ENCODE measurements at regions not wholly inside any gene's neighbourhood (a gene's known extent, or its start where the extent isn't known, plus 50 kb on each side); places are given as distances from the start of the nearest gene placed in this dataset.

GRCh38 chr6:114467931-114468330, 125.1 kb upstream of the HS3ST5 start:
- no peak for TF ChIP-seq POLR2A (IDR thresholded peaks at IDR 0.05; ENCODE audit: insufficient read depth in 1 of 2, low read depth in 2 of 2, low read length in 2 of 2)
- TF ChIP-seq SMC3 (IDR thresholded peaks at IDR 0.05; ENCODE audit: low read length), result no peak
- no peak for TF ChIP-seq ZFX (CRISPR knock-in tag; IDR thresholded peaks at IDR 0.05; ENCODE audit: low read depth)
- TF ChIP-seq TEAD3 (CRISPR knock-in tag; optimal IDR thresholded peaks at IDR 0.05; ENCODE audit: borderline replicate concordance), result no peak
- no peak for TF ChIP-seq MZF1 (CRISPR knock-in tag; IDR thresholded peaks at IDR 0.05; ENCODE audit: borderline replicate concordance)
- TF ChIP-seq E2F1 (CRISPR knock-in tag; IDR thresholded peaks at IDR 0.05), result no peak
- TF ChIP-seq PHF21A (CRISPR knock-in tag; IDR thresholded peaks at IDR 0.05), result no peak
- TF ChIP-seq HOMEZ (CRISPR knock-in tag; IDR thresholded peaks at IDR 0.05; ENCODE audit: low read depth), result no peak
- TF ChIP-seq CHD2 (IDR thresholded peaks at IDR 0.05; ENCODE audit: low read depth, low read length), result no peak
- TF ChIP-seq SALL2 (CRISPR knock-in tag; IDR thresholded peaks at IDR 0.05), result no peak
- TF ChIP-seq USF2 (IDR thresholded peaks at IDR 0.05; ENCODE audit: low read depth, low read length), result no peak
- TF ChIP-seq USF2 (CRISPR knock-in tag; IDR thresholded peaks at IDR 0.05; ENCODE audit: borderline replicate concordance), result no peak
- TF ChIP-seq ZSCAN5A (CRISPR knock-in tag; IDR thresholded peaks at IDR 0.05; ENCODE audit: borderline replicate concordance), result no peak

All from HepG2 (cell line).